Osteoblast (primary cell): ENCODE measurements at regions not wholly inside any gene's neighbourhood (a gene's known extent, or its start where the extent isn't known, plus 50 kb on each side); places are given as distances from the start of the nearest gene placed in this dataset.
"Not testable (repeated sequence)": the region's sequence is repeated elsewhere in the genome, so short reads cannot be mapped to it uniquely, and the experiment has no call there.

Experiments used
- DNase-seq: peaks from one replicate; pipeline ENCODE4 v3.0.0; 2011; ENCODE audit warnings: low spot score, mixed read lengths; ENCODE audit not compliant: insufficient read length; ENCODE audit errors: missing footprints
- H2AFZ ChIP-seq: 2 replicates; pipeline ENCODE4 v1.6.0; 2011; ENCODE audit warnings: mild to moderate bottlenecking, low read length
- H3K27ac ChIP-seq: 2 replicates; pipeline ENCODE4 v1.5.1; 2011; ENCODE audit warnings: mild to moderate bottlenecking, low read depth, low read length, moderate library complexity
- H3K27me3 ChIP-seq: 2 replicates; pipeline ENCODE4 v1.6.0; 2012; ENCODE audit warnings: mild to moderate bottlenecking, control low read depth, inconsistent platforms, low read length, moderate library complexity; ENCODE audit not compliant: insufficient read depth
- H3K36me3 ChIP-seq: 2 replicates; pipeline ENCODE4 v1.5.1; 2011; ENCODE audit warnings: mild to moderate bottlenecking, low read length, control low read depth, moderate library complexity; ENCODE audit not compliant: insufficient read depth
- H3K4me1 ChIP-seq: 2 replicates; pipeline ENCODE4 v1.5.1; 2011; ENCODE audit warnings: mild to moderate bottlenecking, low read length, control low read depth, moderate library complexity; ENCODE audit not compliant: insufficient read depth
- H3K4me2 ChIP-seq: 2 replicates; pipeline ENCODE4 v1.6.0; 2011; ENCODE audit warnings: mild to moderate bottlenecking, low read length; ENCODE audit not compliant: insufficient read depth
- H3K4me3 ChIP-seq: fragments of 200-600 bp; sonication (generic); 3 replicates; pipeline ENCODE4 v1.5.1; 2012; ENCODE audit warnings: mild to moderate bottlenecking, low read length, inconsistent platforms; ENCODE audit not compliant: insufficient read depth
- H3K79me2 ChIP-seq: 2 replicates; pipeline ENCODE4 v1.6.0; 2012; ENCODE audit warnings: mild to moderate bottlenecking, low read length, control low read depth, inconsistent platforms; ENCODE audit not compliant: insufficient read depth
- H3K9me3 ChIP-seq: 2 replicates; pipeline ENCODE4 v1.5.1; 2011; ENCODE audit warnings: low read depth, low read length, control low read depth
- H4K20me1 ChIP-seq: 2 replicates; pipeline ENCODE4 v1.6.0; 2012; ENCODE audit warnings: mild to moderate bottlenecking, low read length, control low read depth; ENCODE audit not compliant: insufficient read depth
- CTCF ChIP-seq: IDR thresholded peaks from 2 replicates; pipeline ENCODE4 v1.5.1; 2011; ENCODE audit warnings: mild to moderate bottlenecking, low read depth, low read length, moderate library complexity; ENCODE audit errors: extremely low read depth

- Histone ChIP-seq H3K4me1 (no peaks in the 10 kb centered on the region), H3K27ac (no peak overlapping the region), H3K79me2 (no peaks in the 10 kb centered on the region), H3K4me2 (no peak overlapping the region), H3K9me3 (no peaks in the 10 kb centered on the region), H3K27me3 (no peaks in the 10 kb centered on the region), H2AFZ (no peak overlapping the region), H4K20me1 (no peaks in the 10 kb centered on the region), H3K36me3 (no peaks in the 10 kb centered on the region), H3K4me3 (no peak overlapping the region)
- TF ChIP-seq CTCF, result no peak
- no peak for DNase-seq
Observed at GRCh38 chr3:1456781-1457311, 364.0 kb downstream of the CNTN6 start.

DNA sequence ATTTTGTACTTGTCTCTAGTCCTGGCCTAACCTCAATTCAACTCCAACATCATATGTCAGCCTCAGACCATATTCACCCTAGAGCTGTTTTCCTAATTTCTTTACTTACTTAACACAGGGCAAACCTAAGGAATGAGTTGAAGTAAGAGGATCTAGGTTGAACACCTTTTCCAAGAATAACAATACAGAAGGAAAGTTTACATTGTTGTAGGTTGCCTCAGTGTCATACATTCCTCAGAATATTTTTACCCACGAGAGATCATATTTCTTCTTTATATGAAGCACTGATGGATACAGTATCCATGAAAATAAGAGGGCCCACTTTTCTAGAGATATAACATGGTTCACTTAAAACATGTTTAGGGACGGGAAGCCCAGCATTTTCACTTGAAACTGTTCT is 369.5 kb downstream of the CNTN6 start:
- TF ChIP-seq CTCF, result no peak
- Histone ChIP-seq H3K4me2 (no peak overlapping the region), H2AFZ (no peak overlapping the region), H3K36me3 (no peaks in the 10 kb centered on the region), H3K4me3 (no peak overlapping the region), H3K27me3 (no peaks in the 10 kb centered on the region), H3K27ac (no peak overlapping the region), H4K20me1 (no peaks in the 10 kb centered on the region), H3K4me1 (no peaks in the 10 kb centered on the region), H3K79me2 (no peaks in the 10 kb centered on the region), H3K9me3 (peaks cover 2% of the 10 kb centered on the region)
- DNase-seq, result no peak

GRCh38 chr3:1462856-1463450 is 370.1 kb downstream of the CNTN6 start:
- no peaks in the 10 kb centered on the region for H3K79me2 ChIP-seq

DNA sequence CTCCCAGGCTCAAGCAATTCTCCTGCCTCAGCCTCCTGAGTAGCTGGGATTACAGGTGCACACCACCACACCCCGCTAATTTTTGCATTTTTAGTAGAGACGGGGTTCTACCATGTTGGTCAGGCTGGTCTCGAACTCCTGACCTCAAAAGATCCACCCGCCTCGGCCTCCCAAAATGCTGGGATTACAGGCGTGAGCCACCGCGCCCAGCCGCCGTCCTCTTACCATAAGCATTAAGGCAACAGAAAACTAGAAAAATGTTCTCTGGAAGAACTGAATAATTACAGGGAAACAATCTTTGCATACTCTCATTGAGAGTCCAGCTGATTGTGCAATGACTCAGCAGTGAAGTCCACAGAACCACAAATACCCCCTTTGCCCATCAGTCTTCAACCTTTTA is 372.3 kb downstream of the CNTN6 start:
- DNase-seq, H3K9me3 ChIP-seq, H4K20me1 ChIP-seq, H3K79me2 ChIP-seq, H3K4me3 ChIP-seq, H3K4me1 ChIP-seq, H3K27ac ChIP-seq, H3K36me3 ChIP-seq, H3K4me2 ChIP-seq, H2AFZ ChIP-seq, H3K27me3 ChIP-seq: not testable (repeated sequence)

More at GRCh38 chr3:1462856-1463450, 370.1 kb downstream of the CNTN6 start:
- H3K27me3 ChIP-seq, result no peaks in the 10 kb centered on the region
- no peak overlapping the region for H3K27ac ChIP-seq
- no peak overlapping the region for H3K4me3 ChIP-seq
- H3K4me2 ChIP-seq, result no peak overlapping the region
- no peak for DNase-seq
- H3K4me1 ChIP-seq, result no peaks in the 10 kb centered on the region
- no peaks in the 10 kb centered on the region for H3K36me3 ChIP-seq
- H3K9me3 ChIP-seq, result peaks cover 2% of the 10 kb centered on the region
- H4K20me1 ChIP-seq, result no peaks in the 10 kb centered on the region
- no peak overlapping the region for H2AFZ ChIP-seq
- no peak for TF ChIP-seq CTCF
